ENCODE measurements at regions not wholly inside any gene's neighbourhood (a gene's known extent, or its start where the extent isn't known, plus 50 kb on each side); places are given as distances from the start of the nearest gene placed in this dataset.
A peak's percentile ranks its signal among the peaks of the same experiment; 100 is the strongest.

- DNase-seq = no peak
Measured at GRCh38 chr13:74214321-74214720, 80.1 kb upstream of the KLF12 start.

- peak; percentile 95 for DNase-seq
Measured at GRCh38 chr13:74210693-74211393, 76.6 kb upstream of the KLF12 start.

- no peak for DNase-seq
Measured at GRCh38 chr13:74206855-74207254, 72.7 kb upstream of the KLF12 start.

- no peak for DNase-seq
Measured at GRCh38 chr13:74206061-74206561, 71.9 kb upstream of the KLF12 start.

GRCh38 chr13:74205313-74205690 lies 71.1 kb upstream of the KLF12 start:
- no peak for DNase-seq

- DNase-seq = no peak
Measured at GRCh38 chr13:74204602-74205312, 70.6 kb upstream of the KLF12 start.

- DNase-seq = peak; percentile 20
Measured at GRCh38 chr13:74203576-74203975, 69.4 kb upstream of the KLF12 start.

GRCh38 chr13:74202129-74202813 lies 68.1 kb upstream of the KLF12 start:
- DNase-seq = no peak

GRCh38 chr13:74201530-74201929 lies 67.3 kb upstream of the KLF12 start:
- no peak for DNase-seq

GRCh38 chr13:74200081-74200480 lies 65.9 kb upstream of the KLF12 start:
- DNase-seq = no peak

- DNase-seq = no peak
Measured at GRCh38 chr13:74197677-74198429, 63.6 kb upstream of the KLF12 start.

- peak; percentile 18 for DNase-seq
Measured at GRCh38 chr13:74194846-74195245, 60.6 kb upstream of the KLF12 start.

- no peak for DNase-seq
Measured at GRCh38 chr13:74193391-74193790, 59.2 kb upstream of the KLF12 start.

- peak; percentile 76 for DNase-seq
Measured at GRCh38 chr13:74191410-74191809, 57.2 kb upstream of the KLF12 start.

- DNase-seq = no peak
Measured at GRCh38 chr13:74190999-74191398, 56.8 kb upstream of the KLF12 start.

GRCh38 chr13:74187564-74187963 lies 53.4 kb upstream of the KLF12 start:
- no peak for DNase-seq

- DNase-seq = no peak
Measured at GRCh38 chr13:74184283-74184682, 50.1 kb upstream of the KLF12 start.

All from NCI-H2171 treated with DMSO at 0.1 percent for 48 hours (cell line).